Colonic mucosa (tissue), 4 donors: ENCODE measurements at regions not wholly inside any gene's neighbourhood (a gene's known extent, or its start where the extent isn't known, plus 50 kb on each side); places are given as distances from the start of the nearest gene placed in this dataset.

Source experiments
- DNase-seq: peaks from one replicate; pipeline ENCODE4 v3.0.0-alpha.2; 2020
- H3K27ac ChIP-seq: fragments of 200-600 bp; one replicate; pipeline ENCODE4 v1.8.0; 2021
- H3K27me3 ChIP-seq: fragments of 200-600 bp; one replicate; pipeline ENCODE4 v1.8.0; 2021
- H3K36me3 ChIP-seq: fragments of 200-600 bp; one replicate; pipeline ENCODE4 v1.8.0; 2021
- H3K4me1 ChIP-seq: fragments of 200-600 bp; one replicate; pipeline ENCODE4 v1.8.0; 2021; ENCODE audit warnings: mild to moderate bottlenecking
- H3K4me3 ChIP-seq: fragments of 200-600 bp; one replicate; pipeline ENCODE4 v1.8.0; 2021
- H3K9ac ChIP-seq, 2 donors: one replicate each; pipeline ENCODE4 v1.7.0; 2013; ENCODE audit warnings: control low read depth in 2 of 2, low read depth in 2 of 2, low read length in 2 of 2
- H3K9me3 ChIP-seq: fragments of 200-600 bp; one replicate; pipeline ENCODE4 v1.8.0; 2021
- CTCF ChIP-seq: fragments of 200-600 bp; IDR thresholded peaks from one replicate; pipeline ENCODE4 v1.8.0; 2022; ENCODE audit warnings: antibody characterized with exemption, mild to moderate bottlenecking
- intact Hi-C: fragments of 100-400 bp; cut with DNase I; formaldehyde crosslinking; loops from one replicate; pipeline ENCODE4 v1.14.1; 2022
- donor health status: healthy.
- donor health status: DM: no; HTN: no; CAD: no.
- donor health status: DM: no; HTN: no; CAD: no.

DNA sequence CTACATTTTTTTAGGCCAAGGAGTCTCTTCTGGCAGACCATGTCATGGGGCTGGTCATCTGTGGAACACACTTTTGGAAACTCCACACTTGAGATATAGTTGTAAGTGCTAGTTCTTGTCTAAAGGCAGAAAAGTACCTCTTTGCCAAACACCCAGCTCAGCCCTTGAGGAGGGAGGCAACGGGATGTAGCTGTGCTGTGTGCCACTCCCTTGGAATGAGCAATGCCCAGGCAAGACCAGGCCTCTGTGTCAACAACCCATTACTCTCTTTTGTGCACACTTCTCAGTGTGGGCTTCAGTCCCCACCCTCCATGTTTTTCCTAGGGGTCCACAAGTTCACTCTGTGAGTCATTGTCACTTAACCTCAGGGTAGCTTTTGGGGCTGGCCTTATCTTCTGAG is 528.3 kb upstream of the CFAP20DC start:
- no peaks in the 10 kb centered on the region for H3K4me1 ChIP-seq
- H3K9ac ChIP-seq, result no peak overlapping the region
- no peak overlapping the region for H3K27ac ChIP-seq
- H3K27me3 ChIP-seq, result no peaks in the 10 kb centered on the region
- no peaks in the 10 kb centered on the region for H3K9me3 ChIP-seq
- DNase-seq, result no peak
- no peak for TF ChIP-seq CTCF
- H3K4me3 ChIP-seq, result no peak overlapping the region
- no peaks in the 10 kb centered on the region for H3K36me3 ChIP-seq
- intact Hi-C loops, result loop anchor here (10.0 kb wide), 1 partner anchor 263 kb away; no protein-coding TSS in a partner anchor

- no peak for TF ChIP-seq CTCF
- Histone ChIP-seq H3K27ac (no peak overlapping the region), H3K4me1 (no peaks in the 10 kb centered on the region), H3K9me3 (no peaks in the 10 kb centered on the region), H3K36me3 (no peaks in the 10 kb centered on the region), H3K27me3 (no peaks in the 10 kb centered on the region), H3K9ac (no peak overlapping the region), H3K4me3 (no peak overlapping the region)
- DNase-seq, result no peak
- intact Hi-C loops, result loop anchor here (10.0 kb wide), 1 partner anchor 262 kb away; no protein-coding TSS in a partner anchor
Measured at GRCh38 chr3:59576606-59577005, 526.8 kb upstream of the CFAP20DC start.

DNA sequence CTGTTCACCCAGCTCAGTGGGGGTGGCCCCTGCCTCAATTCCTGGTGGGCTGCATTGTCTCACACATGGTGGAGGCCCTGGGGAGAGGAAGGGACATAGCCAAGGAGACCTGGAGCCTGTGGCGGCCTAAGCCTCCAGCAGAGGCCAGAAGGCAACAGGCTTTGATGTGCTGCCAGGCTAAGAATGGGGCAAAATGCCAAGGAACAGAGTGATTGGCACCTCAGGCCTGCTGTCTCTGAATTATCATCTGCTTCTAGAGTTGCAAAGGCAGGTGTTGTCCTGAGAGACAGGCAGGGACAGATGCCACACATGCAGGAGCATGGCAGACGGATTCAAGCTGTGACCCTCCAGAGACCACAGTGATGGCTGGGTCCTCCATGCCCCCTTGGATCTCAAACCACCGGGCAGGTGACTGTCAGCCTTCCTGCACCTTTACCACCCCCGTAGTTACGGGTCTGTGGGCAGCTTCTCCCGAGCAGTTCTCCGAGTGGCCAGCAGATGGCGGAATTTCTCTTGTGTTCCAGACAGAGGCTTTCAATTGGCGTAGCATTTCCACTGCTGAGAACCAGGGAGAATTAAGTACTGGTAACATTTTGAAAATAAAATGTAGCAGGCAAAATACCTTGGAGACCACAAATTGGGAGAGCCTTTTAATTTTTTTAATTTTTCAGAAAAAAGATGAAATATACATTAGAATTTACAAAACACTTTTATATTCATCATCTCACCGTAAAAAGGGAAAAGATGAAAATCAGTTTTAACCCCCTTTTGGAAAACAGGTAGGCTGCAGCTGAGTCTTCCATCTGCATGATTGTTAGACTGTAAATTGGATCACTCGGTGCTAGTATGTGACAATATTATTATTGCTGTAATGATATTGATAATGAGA is 525.5 kb upstream of the CFAP20DC start:
- intact Hi-C loops, result loop anchor here (2.0 to 10.0 kb wide), 3 partner anchors 233 to 281 kb away; no protein-coding TSS in a partner anchor
- DNase-seq, result peak; percentile 90
- H3K4me1 ChIP-seq, result no peaks in the 10 kb centered on the region
- no peak overlapping the region for H3K27ac ChIP-seq
- no peak overlapping the region for H3K4me3 ChIP-seq
- no peaks in the 10 kb centered on the region for H3K27me3 ChIP-seq
- H3K36me3 ChIP-seq, result no peaks in the 10 kb centered on the region
- TF ChIP-seq CTCF, result peak; percentile 96
- no peak overlapping the region for H3K9ac ChIP-seq
- H3K9me3 ChIP-seq, result no peaks in the 10 kb centered on the region

GRCh38 chr3:59573911-59574310 is 524.1 kb upstream of the CFAP20DC start:
- no peaks in the 10 kb centered on the region for H3K27me3 ChIP-seq
- H3K36me3 ChIP-seq, result no peaks in the 10 kb centered on the region
- intact Hi-C loops, result loop anchor here (2.0 to 10.0 kb wide), 3 partner anchors 235 to 283 kb away; no protein-coding TSS in a partner anchor
- H3K9me3 ChIP-seq, result no peaks in the 10 kb centered on the region
- TF ChIP-seq CTCF, result no peak
- no peak overlapping the region for H3K27ac ChIP-seq
- no peak overlapping the region for H3K4me3 ChIP-seq
- peak; percentile 22 for DNase-seq
- H3K9ac ChIP-seq, result no peak overlapping the region
- H3K4me1 ChIP-seq, result no peaks in the 10 kb centered on the region

GRCh38 chr3:59572106-59572505 is 522.3 kb upstream of the CFAP20DC start:
- H3K27ac ChIP-seq, result no peak overlapping the region
- TF ChIP-seq CTCF, result no peak
- intact Hi-C loops, result loop anchor here (10.0 kb wide), 1 partner anchor 257 kb away; no protein-coding TSS in a partner anchor

More at GRCh38 chr3:59572106-59572505, 522.3 kb upstream of the CFAP20DC start:
- no peaks in the 10 kb centered on the region for H3K27me3 ChIP-seq
- no peak for DNase-seq
- H3K4me3 ChIP-seq, result no peak overlapping the region
- no peak overlapping the region for H3K9ac ChIP-seq
- no peaks in the 10 kb centered on the region for H3K4me1 ChIP-seq
- no peaks in the 10 kb centered on the region for H3K36me3 ChIP-seq
- no peaks in the 10 kb centered on the region for H3K9me3 ChIP-seq
